ENCODE measurements at regions not wholly inside any gene's neighbourhood (a gene's known extent, or its start where the extent isn't known, plus 50 kb on each side); places are given as distances from the start of the nearest gene placed in this dataset.
A peak's percentile ranks its signal among the peaks of the same experiment; 100 is the strongest.

DNA sequence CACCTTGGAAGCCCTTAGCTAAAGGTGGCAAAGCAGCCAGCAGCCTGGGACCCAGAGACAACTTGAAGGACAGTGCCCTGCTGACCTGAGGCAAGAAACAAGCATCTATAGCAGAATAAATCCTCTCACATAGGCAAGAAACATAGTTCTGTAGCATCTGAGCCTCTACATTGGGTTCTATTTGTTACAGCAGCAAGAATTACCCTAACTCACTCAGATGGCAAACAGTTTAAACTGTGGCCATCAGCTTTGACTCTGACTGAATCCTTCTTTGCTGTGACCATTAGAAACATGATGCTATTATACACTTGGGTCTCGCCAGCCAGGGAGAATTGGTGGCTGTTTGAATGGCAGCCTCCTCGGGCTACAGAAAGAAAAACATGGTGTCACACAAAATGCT lies 53.1 kb upstream of the CCL1 start:
- H3K4me3 ChIP-seq (ENCODE audit: low read length), result no peak overlapping the region
- no peak overlapping the region for H2BK120ac ChIP-seq (ENCODE audit: low read depth, low read length)
- H2BK15ac ChIP-seq (replicated peaks; ENCODE audit: low read depth), result no peak overlapping the region
- no peak overlapping the region for H3K27ac ChIP-seq (ENCODE audit: low read depth, low read length)
- H3K79me2 ChIP-seq (ENCODE audit: control insufficient read depth, insufficient read depth, low read length), result no peaks in the 10 kb centered on the region
- no peak overlapping the region for H3K18ac ChIP-seq (ENCODE audit: low read length)
- no peak overlapping the region for H3K23ac ChIP-seq (ENCODE audit: low read length)
- no peak overlapping the region for H3K56ac ChIP-seq (ENCODE audit: low read length)
- DNase-seq, result no peak
- no peak overlapping the region for H3K4ac ChIP-seq (ENCODE audit: low read depth, low read length)
- H3K9ac ChIP-seq (ENCODE audit: low read length), result no peak overlapping the region
- no peak overlapping the region for H2AK5ac ChIP-seq (ENCODE audit: low read length)
- H4K8ac ChIP-seq (ENCODE audit: low read depth, low read length), result no peak overlapping the region
- no CpG with 5 or more reads among the region's 2 CpGs for WGBS (ENCODE audit: extremely low coverage, insufficient coverage, low lambda C conversion rate)
- H3K36me3 ChIP-seq (ENCODE audit: control insufficient read depth, insufficient read depth, low read length), result no peaks in the 10 kb centered on the region
- no peak overlapping the region for H2BK5ac ChIP-seq (ENCODE audit: low read length)
- peaks cover 5% of the 10 kb centered on the region for H3K4me1 ChIP-seq (ENCODE audit: control insufficient read depth, low read depth, low read length)
- no peaks in the 10 kb centered on the region for H3K79me1 ChIP-seq (ENCODE audit: low read length)
- no peak overlapping the region for H3K4me2 ChIP-seq (ENCODE audit: low read length)
- no peaks in the 10 kb centered on the region for H3K27me3 ChIP-seq (ENCODE audit: insufficient read depth, low read length, poor library complexity)
- H4K5ac ChIP-seq (ENCODE audit: low read length), result no peak overlapping the region

DNA sequence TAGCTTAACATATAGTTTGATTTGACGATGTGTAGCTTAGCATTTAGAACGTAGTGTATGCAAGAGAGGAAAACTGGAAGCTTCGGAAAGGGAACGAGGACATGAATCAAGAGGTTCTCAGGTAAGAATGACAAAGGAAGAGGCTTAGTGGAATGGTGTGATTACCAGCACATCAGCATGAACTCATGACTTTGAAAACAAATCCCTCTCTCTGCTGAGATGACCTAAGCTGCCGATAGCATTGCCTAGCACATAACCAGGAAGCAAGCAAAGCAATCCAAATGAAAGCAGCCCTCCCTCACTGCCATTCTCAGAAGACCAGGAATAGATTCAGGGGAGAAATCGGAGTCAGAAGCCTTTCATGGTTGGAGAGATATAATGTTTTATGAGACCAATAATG lies 51.3 kb upstream of the CCL1 start:
- WGBS (ENCODE audit: extremely low coverage, insufficient coverage, low lambda C conversion rate), result no CpG with 5 or more reads among the region's 6 CpGs

DNA sequence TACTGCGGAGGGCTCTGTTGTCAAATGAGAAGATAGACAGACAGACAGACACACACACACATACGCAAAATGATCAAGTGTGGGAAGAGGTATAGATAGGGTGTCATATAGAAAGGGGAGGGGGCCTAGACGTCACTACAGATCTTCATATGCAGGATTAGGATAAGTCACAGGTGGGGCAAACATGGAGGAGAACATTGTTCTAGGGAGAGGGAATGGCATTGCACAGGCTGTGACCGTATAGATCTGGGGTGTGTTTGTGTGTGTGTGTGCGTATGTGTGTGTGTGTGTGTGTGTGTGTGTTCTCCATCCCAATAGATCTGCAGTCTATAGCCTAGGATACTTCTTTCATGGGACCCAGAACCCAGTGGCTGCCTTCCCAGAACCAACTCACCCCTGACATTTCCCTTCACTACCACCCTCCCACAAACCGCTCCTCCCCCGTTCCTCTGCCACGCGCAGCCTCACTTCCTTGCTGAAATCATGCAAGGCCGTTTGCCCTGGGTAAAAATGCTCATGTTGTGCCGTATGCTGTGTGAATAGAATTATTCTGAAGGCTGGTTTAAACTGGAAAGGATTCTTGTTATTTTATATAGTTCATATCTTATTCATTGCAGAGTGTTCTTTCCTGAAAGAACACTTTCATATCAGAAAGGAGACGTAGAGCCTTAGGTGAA lies 50.5 kb upstream of the CCL1 start:
- no peak overlapping the region for H4K8ac ChIP-seq (ENCODE audit: low read depth, low read length)
- H3K27me3 ChIP-seq (ENCODE audit: insufficient read depth, low read length, poor library complexity), result no peaks in the 10 kb centered on the region
- no peaks in the 10 kb centered on the region for H3K79me2 ChIP-seq (ENCODE audit: control insufficient read depth, insufficient read depth, low read length)
- no peak overlapping the region for H3K23ac ChIP-seq (ENCODE audit: low read length)
- H2AK5ac ChIP-seq (ENCODE audit: low read length), result no peak overlapping the region
- no peaks in the 10 kb centered on the region for H3K36me3 ChIP-seq (ENCODE audit: control insufficient read depth, insufficient read depth, low read length)
- H3K27ac ChIP-seq (ENCODE audit: low read depth, low read length), result no peak overlapping the region
- H3K9ac ChIP-seq (ENCODE audit: low read length), result no peak overlapping the region
- peaks cover 5% of the 10 kb centered on the region for H3K4me1 ChIP-seq (ENCODE audit: control insufficient read depth, low read depth, low read length)
- H3K56ac ChIP-seq (ENCODE audit: low read length), result no peak overlapping the region
- H2BK120ac ChIP-seq (ENCODE audit: low read depth, low read length), result no peak overlapping the region
- no peaks in the 10 kb centered on the region for H3K79me1 ChIP-seq (ENCODE audit: low read length)
- no peak overlapping the region for H2BK15ac ChIP-seq (replicated peaks; ENCODE audit: low read depth)
- WGBS (ENCODE audit: extremely low coverage, insufficient coverage, low lambda C conversion rate), result no CpG with 5 or more reads among the region's 12 CpGs
- no peak overlapping the region for H3K4me2 ChIP-seq (ENCODE audit: low read length)
- H2BK5ac ChIP-seq (ENCODE audit: low read length), result no peak overlapping the region
- H3K4ac ChIP-seq (ENCODE audit: low read depth, low read length), result no peak overlapping the region
- DNase-seq, result no peak
- no peak overlapping the region for H3K4me3 ChIP-seq (ENCODE audit: low read length)
- no peak overlapping the region for H3K18ac ChIP-seq (ENCODE audit: low read length)
- H4K5ac ChIP-seq (ENCODE audit: low read length), result no peak overlapping the region

More for the DNA sequence above, 51.3 kb upstream of the CCL1 start:
- no peak overlapping the region for H3K9ac ChIP-seq (ENCODE audit: low read length)
- H3K56ac ChIP-seq (ENCODE audit: low read length), result no peak overlapping the region
- no peak overlapping the region for H4K5ac ChIP-seq (ENCODE audit: low read length)
- no peaks in the 10 kb centered on the region for H3K79me2 ChIP-seq (ENCODE audit: control insufficient read depth, insufficient read depth, low read length)
- no peak overlapping the region for H2BK15ac ChIP-seq (replicated peaks; ENCODE audit: low read depth)
- H3K4me3 ChIP-seq (ENCODE audit: low read length), result no peak overlapping the region
- H2BK120ac ChIP-seq (ENCODE audit: low read depth, low read length), result no peak overlapping the region
- no peaks in the 10 kb centered on the region for H3K36me3 ChIP-seq (ENCODE audit: control insufficient read depth, insufficient read depth, low read length)
- no peak overlapping the region for H3K27ac ChIP-seq (ENCODE audit: low read depth, low read length)
- no peak overlapping the region for H2BK5ac ChIP-seq (ENCODE audit: low read length)
- DNase-seq, result peak; percentile 75
- H3K23ac ChIP-seq (ENCODE audit: low read length), result no peak overlapping the region
- peaks cover 5% of the 10 kb centered on the region for H3K4me1 ChIP-seq (ENCODE audit: control insufficient read depth, low read depth, low read length)
- H3K4me2 ChIP-seq (ENCODE audit: low read length), result no peak overlapping the region
- no peak overlapping the region for H3K4ac ChIP-seq (ENCODE audit: low read depth, low read length)
- no peak overlapping the region for H4K8ac ChIP-seq (ENCODE audit: low read depth, low read length)
- no peaks in the 10 kb centered on the region for H3K27me3 ChIP-seq (ENCODE audit: insufficient read depth, low read length, poor library complexity)
- H3K18ac ChIP-seq (ENCODE audit: low read length), result no peak overlapping the region
- H2AK5ac ChIP-seq (ENCODE audit: low read length), result no peak overlapping the region
- H3K79me1 ChIP-seq (ENCODE audit: low read length), result no peaks in the 10 kb centered on the region

DNA sequence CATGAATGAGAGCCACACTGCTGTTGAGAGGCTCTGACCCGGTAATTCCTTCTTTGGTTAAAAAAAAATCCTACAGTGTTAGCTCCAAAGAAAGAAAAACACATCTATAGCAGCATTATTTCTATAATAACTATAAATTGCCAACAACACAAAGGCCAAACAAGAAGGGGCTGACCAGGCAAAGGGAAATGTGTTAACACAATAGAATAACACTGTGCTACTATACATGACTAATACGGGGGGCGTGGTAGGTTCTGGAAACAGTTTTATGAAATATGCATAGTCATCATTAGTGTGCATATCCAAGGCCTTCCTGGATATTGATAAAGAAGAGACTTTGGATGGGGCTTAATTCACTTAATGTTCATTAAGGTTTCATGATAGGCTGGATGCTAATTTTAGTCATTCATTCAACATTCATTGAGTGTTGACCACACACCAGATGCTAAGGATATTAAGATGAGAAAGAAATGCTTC lies 50.0 kb upstream of the CCL1 start:
- Histone ChIP-seq H3K79me1 (ENCODE audit: low read length) (no peaks in the 10 kb centered on the region), H3K4ac (ENCODE audit: low read depth, low read length) (no peak overlapping the region), H4K8ac (ENCODE audit: low read depth, low read length) (no peak overlapping the region), H2BK15ac (replicated peaks; ENCODE audit: low read depth) (no peak overlapping the region), H3K4me2 (ENCODE audit: low read length) (no peak overlapping the region), H3K4me3 (ENCODE audit: low read length) (no peak overlapping the region), H3K23ac (ENCODE audit: low read length) (no peak overlapping the region), H3K27me3 (ENCODE audit: insufficient read depth, low read length, poor library complexity) (no peaks in the 10 kb centered on the region), H3K4me1 (ENCODE audit: control insufficient read depth, low read depth, low read length) (peaks cover 5% of the 10 kb centered on the region), H4K5ac (ENCODE audit: low read length) (no peak overlapping the region), H3K79me2 (ENCODE audit: control insufficient read depth, insufficient read depth, low read length) (no peaks in the 10 kb centered on the region), H3K27ac (ENCODE audit: low read depth, low read length) (no peak overlapping the region), H2BK5ac (ENCODE audit: low read length) (no peak overlapping the region), H3K56ac (ENCODE audit: low read length) (no peak overlapping the region), H3K36me3 (ENCODE audit: control insufficient read depth, insufficient read depth, low read length) (no peaks in the 10 kb centered on the region), H3K9ac (ENCODE audit: low read length) (no peak overlapping the region), H3K18ac (ENCODE audit: low read length) (no peak overlapping the region), H2AK5ac (ENCODE audit: low read length) (no peak overlapping the region), H2BK120ac (ENCODE audit: low read depth, low read length) (no peak overlapping the region)
- no peak for DNase-seq
- WGBS (ENCODE audit: extremely low coverage, insufficient coverage, low lambda C conversion rate), result no CpG with 5 or more reads among the region's 3 CpGs
